OCI-LY3 (cell line): ENCODE measurements at regions not wholly inside any gene's neighbourhood (a gene's known extent, or its start where the extent isn't known, plus 50 kb on each side); places are given as distances from the start of the nearest gene placed in this dataset.

Experiments
- H2AFZ ChIP-seq: fragments of 200-600, 300-600 bp; shearing (Covaris generic); 2 replicates; pipeline ENCODE4 v1.6.0; 2014; ENCODE audit warnings: antibody characterized with exemption, low read depth, low read length
- H3K27ac ChIP-seq: fragments of 200-600, 300-600 bp; sonication (generic); 2 replicates; pipeline ENCODE4 v1.5.1; 2014; ENCODE audit warnings: mild to moderate bottlenecking, low read length, moderate library complexity, mixed read lengths
- H3K27me3 ChIP-seq: fragments of 200-600, 300-600 bp; sonication (generic); 2 replicates; pipeline ENCODE4 v1.6.1; 2014; ENCODE audit warnings: low read depth, low read length, mixed read lengths
- H3K36me3 ChIP-seq: fragments of 200-600, 300-600 bp; sonication (generic); replicated peaks from 2 replicates; pipeline ENCODE3; 2014; ENCODE audit warnings: low read depth, low read length, mixed read lengths
- H3K4me1 ChIP-seq: fragments of 300-600, 200-600 bp; sonication (generic); 2 replicates; pipeline ENCODE4 v1.6.1; 2014; ENCODE audit warnings: low read length, mixed read lengths
- H3K4me2 ChIP-seq: fragments of 200-600, 300-600 bp; sonication (generic); 2 replicates; pipeline ENCODE4 v1.6.1; 2014; ENCODE audit warnings: low read length, mixed read lengths
- H3K4me3 ChIP-seq: fragments of 300-600, 200-600 bp; sonication (generic); 2 replicates; pipeline ENCODE4 v1.5.1; 2014; ENCODE audit warnings: antibody characterized with exemption, mild to moderate bottlenecking, low read length, moderate library complexity
- H3K79me2 ChIP-seq: fragments of 300-600, 200-600 bp; shearing (Covaris generic); 2 replicates; pipeline ENCODE4 v1.6.1; 2014; ENCODE audit warnings: mild to moderate bottlenecking, low read length, mixed read lengths
- H3K9ac ChIP-seq: fragments of 300-600, 200-600 bp; shearing (Covaris generic); 2 replicates; pipeline ENCODE4 v1.6.0; 2014; ENCODE audit warnings: mild to moderate bottlenecking, low read length, moderate library complexity
- H3K9me3 ChIP-seq: fragments of 200-600, 300-600 bp; shearing (Covaris generic); 2 replicates; pipeline ENCODE4 v1.6.1; 2014; ENCODE audit warnings: low read length, mixed read lengths; ENCODE audit not compliant: insufficient read depth
- H4K20me1 ChIP-seq: fragments of 200-600, 300-600 bp; sonication (generic); 2 replicates; pipeline ENCODE4 v1.6.1; 2016; ENCODE audit warnings: low read length, mixed read lengths; ENCODE audit not compliant: insufficient read depth
- CTCF ChIP-seq: fragments of 200-600, 300-600 bp; sonication (generic); IDR thresholded peaks from 2 replicates; pipeline ENCODE4 v1.5.1; 2014; ENCODE audit warnings: antibody characterized with exemption, low read length, low read depth
- EZH2phosphoT487 ChIP-seq: fragments of 200-600 bp; shearing (Covaris generic); IDR thresholded peaks from 2 replicates; pipeline ENCODE4 v1.6.1; 2018; ENCODE audit warnings: antibody characterized with exemption, mixed run types, low read depth

- Histone ChIP-seq H3K36me3 (no peaks in the 10 kb centered on the region), H3K27me3 (no peaks in the 10 kb centered on the region), H3K4me2 (peak overlapping the region; percentile 43), H3K79me2 (no peaks in the 10 kb centered on the region), H3K4me3 (no peak overlapping the region), H3K9me3 (no peaks in the 10 kb centered on the region), H3K9ac (no peak overlapping the region), H4K20me1 (no peaks in the 10 kb centered on the region), H3K4me1 (peaks cover 13% of the 10 kb centered on the region), H3K27ac (no peak overlapping the region), H2AFZ (no peak overlapping the region)
- no peak for TF ChIP-seq EZH2phosphoT487
- no peak for TF ChIP-seq CTCF
Observed at GRCh38 chr3:29004885-29005599, 275.8 kb upstream of the RBMS3 start.

GRCh38 chr3:29005862-29006261 is 275.0 kb upstream of the RBMS3 start:
- no peak for TF ChIP-seq EZH2phosphoT487
- no peak for TF ChIP-seq CTCF
- Histone ChIP-seq H4K20me1 (no peaks in the 10 kb centered on the region), H3K4me1 (peaks cover 13% of the 10 kb centered on the region), H3K4me3 (no peak overlapping the region), H3K9ac (no peak overlapping the region), H3K79me2 (no peaks in the 10 kb centered on the region), H3K36me3 (no peaks in the 10 kb centered on the region), H3K4me2 (peak overlapping the region; percentile 43; the same call in 1 of the 2 replicates), H2AFZ (no peak overlapping the region), H3K9me3 (no peaks in the 10 kb centered on the region), H3K27me3 (no peaks in the 10 kb centered on the region), H3K27ac (no peak overlapping the region)

- Histone ChIP-seq H3K27ac (no peak overlapping the region), H3K36me3 (no peaks in the 10 kb centered on the region), H2AFZ (no peak overlapping the region), H4K20me1 (no peaks in the 10 kb centered on the region), H3K9ac (no peak overlapping the region), H3K4me1 (no peaks in the 10 kb centered on the region), H3K4me2 (no peak overlapping the region), H3K9me3 (no peaks in the 10 kb centered on the region), H3K79me2 (no peaks in the 10 kb centered on the region), H3K4me3 (no peak overlapping the region), H3K27me3 (no peaks in the 10 kb centered on the region)
- TF ChIP-seq EZH2phosphoT487, result no peak
- TF ChIP-seq CTCF, result no peak
Observed at GRCh38 chr3:29011441-29011840, 269.4 kb upstream of the RBMS3 start.

GRCh38 chr3:29011966-29012365 is 268.9 kb upstream of the RBMS3 start:
- no peaks in the 10 kb centered on the region for H3K79me2 ChIP-seq
- no peaks in the 10 kb centered on the region for H3K4me1 ChIP-seq
- no peak overlapping the region for H2AFZ ChIP-seq
- no peak overlapping the region for H3K27ac ChIP-seq
- no peak overlapping the region for H3K9ac ChIP-seq
- TF ChIP-seq EZH2phosphoT487 (no peak), CTCF (no peak)
- H3K4me3 ChIP-seq, result no peak overlapping the region
- no peak overlapping the region for H3K4me2 ChIP-seq
- H3K36me3 ChIP-seq, result no peaks in the 10 kb centered on the region
- no peaks in the 10 kb centered on the region for H3K27me3 ChIP-seq
- H3K9me3 ChIP-seq, result no peaks in the 10 kb centered on the region
- no peaks in the 10 kb centered on the region for H4K20me1 ChIP-seq
